HG02885 (cell line): ENCODE measurements at regions not wholly inside any gene's neighbourhood (a gene's known extent, or its start where the extent isn't known, plus 50 kb on each side); places are given as distances from the start of the nearest gene placed in this dataset.
A peak's percentile ranks its signal among the peaks of the same experiment; 100 is the strongest.

Source experiments
- ATAC-seq: cut with Tn5 transposase; IDR thresholded peaks from one replicate; pipeline ENCODE4 v1.9.1; 2021; ENCODE audit warnings: mild to moderate bottlenecking; ENCODE audit not compliant: unreplicated experiment, poor library complexity

DNA sequence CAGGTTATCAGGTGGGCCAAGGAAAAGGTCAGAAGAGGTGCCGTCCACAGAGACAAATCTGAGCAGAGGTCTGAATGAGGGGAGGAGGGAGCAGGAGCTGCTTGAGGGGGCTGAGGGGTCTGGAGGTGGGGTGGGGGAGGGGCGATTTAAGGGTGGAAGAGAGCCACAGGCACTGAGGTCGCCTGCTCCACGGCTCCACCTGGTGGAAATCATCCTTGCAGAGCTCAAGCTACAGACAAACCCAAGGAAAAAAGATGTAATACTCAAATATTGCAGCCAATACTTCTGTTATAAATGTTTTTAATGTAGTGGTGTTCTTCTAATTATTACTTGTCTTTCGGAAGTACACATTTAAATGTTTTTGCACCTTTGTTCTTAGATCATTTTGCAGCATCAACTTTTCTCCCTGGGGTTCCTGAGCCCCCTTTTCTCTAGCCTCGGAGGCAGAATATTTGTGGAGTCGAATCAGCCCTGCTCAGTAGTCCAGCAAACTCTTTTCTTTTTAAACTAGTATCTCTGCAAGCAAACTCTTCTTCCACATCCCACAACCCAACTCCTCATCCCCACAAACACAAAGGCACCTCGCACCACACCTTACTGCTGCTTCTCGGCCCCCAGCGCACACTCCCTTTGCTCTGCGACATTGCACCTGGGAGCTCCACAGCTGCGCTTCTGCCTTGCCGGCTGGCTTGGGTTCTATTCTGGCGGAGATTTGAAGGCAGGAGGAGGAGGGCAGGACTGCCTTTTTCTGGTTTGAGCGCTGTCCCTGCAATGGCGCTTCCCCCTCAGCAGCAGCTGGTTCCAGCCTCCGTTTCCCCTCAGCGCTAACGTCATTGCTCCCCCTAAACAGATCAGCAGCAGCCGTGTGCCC is 51.0 kb upstream of the TFAP2A start:
- peak; percentile 50 for ATAC-seq
